ENCODE measurements at regions not wholly inside any gene's neighbourhood (a gene's known extent, or its start where the extent isn't known, plus 50 kb on each side); places are given as distances from the start of the nearest gene placed in this dataset.

DNA sequence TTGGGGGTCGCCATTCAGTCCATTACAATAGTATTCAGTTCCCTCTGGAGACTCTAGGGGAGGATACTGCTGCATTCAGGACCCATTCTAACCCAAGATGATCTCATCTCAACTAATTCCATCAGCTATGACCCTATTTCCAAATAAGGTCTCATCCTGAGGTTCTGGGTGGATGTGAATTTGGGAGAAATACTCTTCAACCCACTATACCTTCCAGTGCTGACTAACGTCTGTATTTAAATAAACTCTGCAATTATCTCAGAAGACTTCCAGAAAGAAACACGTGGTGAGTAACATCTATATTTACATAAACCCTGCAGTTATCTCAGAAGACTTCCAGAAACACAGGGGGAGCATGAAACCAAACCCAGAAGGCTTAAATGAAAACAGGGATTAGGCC, 1300.7 kb downstream of the PCDH9 start:
- TF ChIP-seq, protein P1, sequence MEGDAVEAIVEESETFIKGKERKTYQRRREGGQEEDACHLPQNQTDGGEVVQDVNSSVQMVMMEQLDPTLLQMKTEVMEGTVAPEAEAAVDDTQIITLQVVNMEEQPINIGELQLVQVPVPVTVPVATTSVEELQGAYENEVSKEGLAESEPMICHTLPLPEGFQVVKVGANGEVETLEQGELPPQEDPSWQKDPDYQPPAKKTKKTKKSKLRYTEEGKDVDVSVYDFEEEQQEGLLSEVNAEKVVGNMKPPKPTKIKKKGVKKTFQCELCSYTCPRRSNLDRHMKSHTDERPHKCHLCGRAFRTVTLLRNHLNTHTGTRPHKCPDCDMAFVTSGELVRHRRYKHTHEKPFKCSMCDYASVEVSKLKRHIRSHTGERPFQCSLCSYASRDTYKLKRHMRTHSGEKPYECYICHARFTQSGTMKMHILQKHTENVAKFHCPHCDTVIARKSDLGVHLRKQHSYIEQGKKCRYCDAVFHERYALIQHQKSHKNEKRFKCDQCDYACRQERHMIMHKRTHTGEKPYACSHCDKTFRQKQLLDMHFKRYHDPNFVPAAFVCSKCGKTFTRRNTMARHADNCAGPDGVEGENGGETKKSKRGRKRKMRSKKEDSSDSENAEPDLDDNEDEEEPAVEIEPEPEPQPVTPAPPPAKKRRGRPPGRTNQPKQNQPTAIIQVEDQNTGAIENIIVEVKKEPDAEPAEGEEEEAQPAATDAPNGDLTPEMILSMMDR (conservative IDR thresholded peaks at IDR 0.05) = no peak
- TF ChIP-seq ZFX (IDR thresholded peaks at IDR 0.05) = no peak

All from C4-2B (cell line).